ENCODE measurements at regions not wholly inside any gene's neighbourhood (a gene's known extent, or its start where the extent isn't known, plus 50 kb on each side); places are given as distances from the start of the nearest gene placed in this dataset.
"Not testable (repeated sequence)": the region's sequence is repeated elsewhere in the genome, so short reads cannot be mapped to it uniquely, and the experiment has no call there.

GRCh38 chr3:178363048-178363447, 173.2 kb upstream of the KCNMB2 start:
- ATAC-seq (ENCODE audit: low read depth in 2 of 2); H3K4me1 Mint-ChIP-seq; H3K27me3 Mint-ChIP-seq; H3K4me3 Mint-ChIP-seq; H3K27ac Mint-ChIP-seq; DNase-seq: not testable (repeated sequence)
- Mint-ChIP-seq H3K9me3 (peaks cover 13 to 49% (median 23%) of the 10 kb centered on the region in 7 donors), H3K36me3 (peaks cover 0 to 12% of the 10 kb centered on the region in 2 donors)

GRCh38 chr3:178367817-178368617, 168.2 kb upstream of the KCNMB2 start:
- H3K27ac Mint-ChIP-seq = no peak overlapping the region
- H3K27me3 Mint-ChIP-seq = peaks cover 0 to 10% (median 8%) of the 10 kb centered on the region in 3 donors
- peaks cover 0 to 6% (median 0%) of the 10 kb centered on the region in 3 donors for H3K4me1 Mint-ChIP-seq
- peaks cover 4 to 34% (median 16%) of the 10 kb centered on the region in 7 donors for H3K9me3 Mint-ChIP-seq
- ATAC-seq (ENCODE audit: low read depth in 2 of 2) (no peak), DNase-seq (no peak)
- H3K4me3 Mint-ChIP-seq = no peak overlapping the region
- H3K36me3 Mint-ChIP-seq = no peaks in the 10 kb centered on the region

- ATAC-seq (ENCODE audit: low read depth in 2 of 2) (no peak), DNase-seq (no peak)
- Mint-ChIP-seq H3K27me3 (peaks cover 0 to 10% (median 8%) of the 10 kb centered on the region in 3 donors), H3K36me3 (no peaks in the 10 kb centered on the region), H3K9me3 (peaks cover 2 to 24% (median 8%) of the 10 kb centered on the region in 7 donors), H3K4me3 (no peak overlapping the region), H3K27ac (no peak overlapping the region), H3K4me1 (peaks cover 0 to 6% (median 0%) of the 10 kb centered on the region in 3 donors)
Observed at GRCh38 chr3:178369006-178369405, 167.2 kb upstream of the KCNMB2 start.

GRCh38 chr3:178369811-178370210, 166.4 kb upstream of the KCNMB2 start:
- ATAC-seq (ENCODE audit: low read depth in 2 of 2) = no peak
- Mint-ChIP-seq H3K4me3 (no peak overlapping the region), H3K36me3 (no peaks in the 10 kb centered on the region), H3K27ac (no peak overlapping the region), H3K4me1 (peaks cover 0 to 6% (median 0%) of the 10 kb centered on the region in 3 donors), H3K27me3 (peaks cover 0 to 16% (median 7%) of the 10 kb centered on the region in 3 donors), H3K9me3 (peaks cover 0 to 17% (median 6%) of the 10 kb centered on the region in 7 donors)
- DNase-seq = no peak

- Mint-ChIP-seq H3K9me3 (peaks cover 0 to 13% (median 3%) of the 10 kb centered on the region in 7 donors), H3K4me3 (no peak overlapping the region), H3K36me3 (no peaks in the 10 kb centered on the region), H3K27me3 (peaks cover 1 to 16% (median 4%) of the 10 kb centered on the region in 3 donors), H3K27ac (no peak overlapping the region), H3K4me1 (peaks cover 0 to 6% (median 0%) of the 10 kb centered on the region in 3 donors)
- no peak for ATAC-seq (ENCODE audit: low read depth in 2 of 2)
- no peak for DNase-seq
Observed at GRCh38 chr3:178370387-178370786, 165.8 kb upstream of the KCNMB2 start.

GRCh38 chr3:178381555-178381954, 154.7 kb upstream of the KCNMB2 start:
- Mint-ChIP-seq H3K4me3 (no peak overlapping the region), H3K9me3 (no peaks in the 10 kb centered on the region), H3K36me3 (no peaks in the 10 kb centered on the region), H3K4me1 (no peaks in the 10 kb centered on the region), H3K27ac (no peak overlapping the region), H3K27me3 (no peaks in the 10 kb centered on the region)
- ATAC-seq (ENCODE audit: low read depth in 2 of 2) (no peak), DNase-seq (no peak)

GRCh38 chr3:178381971-178382448, 154.2 kb upstream of the KCNMB2 start:
- Mint-ChIP-seq H3K4me1 (no peaks in the 10 kb centered on the region), H3K27ac (no peak overlapping the region), H3K4me3 (no peak overlapping the region), H3K36me3 (no peaks in the 10 kb centered on the region), H3K9me3 (no peaks in the 10 kb centered on the region), H3K27me3 (no peaks in the 10 kb centered on the region)
- DNase-seq (no peak), ATAC-seq (ENCODE audit: low read depth in 2 of 2) (no peak)

- DNase-seq (no peak), ATAC-seq (ENCODE audit: low read depth in 2 of 2) (no peak)
- Mint-ChIP-seq H3K4me1 (no peaks in the 10 kb centered on the region), H3K36me3 (no peaks in the 10 kb centered on the region), H3K27me3 (no peaks in the 10 kb centered on the region), H3K9me3 (no peaks in the 10 kb centered on the region), H3K27ac (no peak overlapping the region), H3K4me3 (no peak overlapping the region)
Observed at GRCh38 chr3:178382449-178383061, 153.7 kb upstream of the KCNMB2 start.

GRCh38 chr3:178384321-178385230, 151.7 kb upstream of the KCNMB2 start:
- Mint-ChIP-seq H3K9me3 (no peaks in the 10 kb centered on the region), H3K27ac (no peak overlapping the region), H3K27me3 (peaks cover 0 to 5% (median 0%) of the 10 kb centered on the region in 3 donors), H3K36me3 (no peaks in the 10 kb centered on the region), H3K4me1 (no peaks in the 10 kb centered on the region), H3K4me3 (no peak overlapping the region)
- ATAC-seq (ENCODE audit: low read depth in 2 of 2) (no peak), DNase-seq (no peak)

- Mint-ChIP-seq H3K27me3 (peaks cover 0 to 8% (median under 1%) of the 10 kb centered on the region in 3 donors), H3K4me1 (no peaks in the 10 kb centered on the region), H3K4me3 (no peak overlapping the region), H3K27ac (no peak overlapping the region), H3K36me3 (no peaks in the 10 kb centered on the region), H3K9me3 (no peaks in the 10 kb centered on the region)
- ATAC-seq (ENCODE audit: low read depth in 2 of 2) = no peak
- peak; percentile 11 for DNase-seq
Observed at GRCh38 chr3:178385280-178385952, 150.8 kb upstream of the KCNMB2 start.

GRCh38 chr3:178386401-178386800, 149.8 kb upstream of the KCNMB2 start:
- H3K9me3 Mint-ChIP-seq = no peaks in the 10 kb centered on the region
- no peak for DNase-seq

GRCh38 chr3:178386880-178387279, 149.4 kb upstream of the KCNMB2 start:
- H3K4me1 Mint-ChIP-seq = no peaks in the 10 kb centered on the region
- H3K9me3 Mint-ChIP-seq = no peaks in the 10 kb centered on the region
- DNase-seq (no peak), ATAC-seq (ENCODE audit: low read depth in 2 of 2) (no peak)
- no peak overlapping the region for H3K4me3 Mint-ChIP-seq
- H3K36me3 Mint-ChIP-seq = no peaks in the 10 kb centered on the region
- peaks cover 0 to 8% (median 4%) of the 10 kb centered on the region in 3 donors for H3K27me3 Mint-ChIP-seq
- no peak overlapping the region for H3K27ac Mint-ChIP-seq

More at GRCh38 chr3:178386401-178386800, 149.8 kb upstream of the KCNMB2 start:
- Mint-ChIP-seq H3K27ac (no peak overlapping the region), H3K4me1 (no peaks in the 10 kb centered on the region), H3K36me3 (no peaks in the 10 kb centered on the region), H3K27me3 (peaks cover 0 to 8% (median 4%) of the 10 kb centered on the region in 3 donors), H3K4me3 (no peak overlapping the region)
- no peak for ATAC-seq (ENCODE audit: low read depth in 2 of 2)

GRCh38 chr3:178388473-178388872, 147.8 kb upstream of the KCNMB2 start:
- Mint-ChIP-seq H3K4me3 (no peak overlapping the region), H3K27me3 (peaks cover 0 to 8% (median 4%) of the 10 kb centered on the region in 3 donors), H3K4me1 (no peaks in the 10 kb centered on the region), H3K27ac (no peak overlapping the region), H3K9me3 (no peaks in the 10 kb centered on the region), H3K36me3 (no peaks in the 10 kb centered on the region)
- ATAC-seq (ENCODE audit: low read depth in 2 of 2) (no peak), DNase-seq (no peak)

Data from naive B cell (primary cell).